B cell (primary cell): ENCODE measurements at regions not wholly inside any gene's neighbourhood (a gene's known extent, or its start where the extent isn't known, plus 50 kb on each side); places are given as distances from the start of the nearest gene placed in this dataset.

Experiments
- EZH2 ChIP-seq: IDR thresholded peaks from 2 replicates; pipeline ENCODE4 v1.6.1; 2012; ENCODE audit warnings: borderline replicate concordance, low read depth, mild to moderate bottlenecking, moderate library complexity, low read length; ENCODE audit not compliant: insufficient read depth, poor library complexity, severe bottlenecking
- TF ChIP-seq, protein P1 (sequence below): fragments of 200-600 bp; IDR thresholded peaks from one replicate; pipeline ENCODE4 v1.8.0; 2022; ENCODE audit warnings: antibody characterized with exemption, mild to moderate bottlenecking

DNA sequence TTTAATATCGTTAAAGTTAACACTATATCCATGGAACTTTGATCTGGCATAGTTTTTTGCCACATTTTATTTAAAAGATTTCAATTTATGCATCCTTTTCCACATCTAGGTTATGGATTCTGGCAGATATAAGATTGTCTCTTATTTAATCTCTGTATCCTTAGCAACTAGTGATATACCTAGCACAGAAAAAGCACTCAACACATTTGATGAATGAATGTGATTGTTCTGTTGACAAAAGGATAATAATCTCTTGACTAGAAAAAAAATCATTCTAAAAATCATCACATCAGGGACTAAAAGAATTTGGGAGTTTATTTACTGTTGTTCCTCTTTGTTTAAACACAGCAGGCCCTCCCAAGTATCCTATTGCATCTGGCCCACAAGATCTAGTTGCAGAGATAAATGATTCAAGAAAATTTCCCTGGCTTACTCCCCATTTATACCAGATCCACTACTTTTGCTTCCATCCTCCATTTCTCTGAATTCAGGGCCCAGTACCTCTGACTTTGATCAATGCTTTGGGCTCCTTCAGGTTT is 84.0 kb upstream of the C1GALT1 start:
- TF ChIP-seq, protein P1, sequence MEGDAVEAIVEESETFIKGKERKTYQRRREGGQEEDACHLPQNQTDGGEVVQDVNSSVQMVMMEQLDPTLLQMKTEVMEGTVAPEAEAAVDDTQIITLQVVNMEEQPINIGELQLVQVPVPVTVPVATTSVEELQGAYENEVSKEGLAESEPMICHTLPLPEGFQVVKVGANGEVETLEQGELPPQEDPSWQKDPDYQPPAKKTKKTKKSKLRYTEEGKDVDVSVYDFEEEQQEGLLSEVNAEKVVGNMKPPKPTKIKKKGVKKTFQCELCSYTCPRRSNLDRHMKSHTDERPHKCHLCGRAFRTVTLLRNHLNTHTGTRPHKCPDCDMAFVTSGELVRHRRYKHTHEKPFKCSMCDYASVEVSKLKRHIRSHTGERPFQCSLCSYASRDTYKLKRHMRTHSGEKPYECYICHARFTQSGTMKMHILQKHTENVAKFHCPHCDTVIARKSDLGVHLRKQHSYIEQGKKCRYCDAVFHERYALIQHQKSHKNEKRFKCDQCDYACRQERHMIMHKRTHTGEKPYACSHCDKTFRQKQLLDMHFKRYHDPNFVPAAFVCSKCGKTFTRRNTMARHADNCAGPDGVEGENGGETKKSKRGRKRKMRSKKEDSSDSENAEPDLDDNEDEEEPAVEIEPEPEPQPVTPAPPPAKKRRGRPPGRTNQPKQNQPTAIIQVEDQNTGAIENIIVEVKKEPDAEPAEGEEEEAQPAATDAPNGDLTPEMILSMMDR: no peak
- TF ChIP-seq EZH2: no peak
